KMS-11 (cell line): ENCODE measurements at regions not wholly inside any gene's neighbourhood (a gene's known extent, or its start where the extent isn't known, plus 50 kb on each side); places are given as distances from the start of the nearest gene placed in this dataset.

ENCODE experiments used
- H2AFZ ChIP-seq: fragments of 200-600 bp; sonication (generic); 2 replicates; pipeline ENCODE4 v1.6.1; 2016; ENCODE audit warnings: antibody characterized with exemption, mixed run types, low read depth
- H3K27ac ChIP-seq: fragments of 200-600 bp; sonication (generic); 2 replicates; pipeline ENCODE4 v1.6.1; 2016; ENCODE audit warnings: mild to moderate bottlenecking, mixed run types
- H3K27me3 ChIP-seq: fragments of 200-600 bp; sonication (generic); 2 replicates; pipeline ENCODE4 v1.6.1; 2017; ENCODE audit warnings: mild to moderate bottlenecking, low read depth, mixed run types, moderate library complexity; ENCODE audit not compliant: insufficient read depth
- H3K36me3 ChIP-seq: fragments of 200-600 bp; sonication (generic); 2 replicates; pipeline ENCODE4 v1.6.1; 2017; ENCODE audit warnings: mild to moderate bottlenecking, mixed run types; ENCODE audit not compliant: insufficient read depth
- H3K4me1 ChIP-seq: fragments of 200-600 bp; sonication (generic); 2 replicates; pipeline ENCODE4 v1.6.1; 2016; ENCODE audit warnings: mild to moderate bottlenecking, low read depth, mixed run types; ENCODE audit not compliant: poor library complexity, severe bottlenecking
- H3K4me2 ChIP-seq: fragments of 200-600 bp; sonication (generic); 2 replicates; pipeline ENCODE4 v1.7.0; 2016; ENCODE audit warnings: mild to moderate bottlenecking, mixed run types
- H3K4me3 ChIP-seq: fragments of 200-600 bp; sonication (generic); IDR thresholded peaks from 2 replicates; pipeline ENCODE4 v1.6.1; 2017; ENCODE audit warnings: low read depth, low read length, mixed read lengths; ENCODE audit not compliant: insufficient read depth
- H3K79me2 ChIP-seq: fragments of 200-600 bp; sonication (generic); 2 replicates; pipeline ENCODE4 v1.6.1; 2016; ENCODE audit warnings: low read depth, mixed run types; ENCODE audit not compliant: insufficient read depth
- H3K9ac ChIP-seq: fragments of 200-600 bp; sonication (generic); 2 replicates; pipeline ENCODE4 v1.6.1; 2016; ENCODE audit warnings: mild to moderate bottlenecking, mixed run types
- H4K20me1 ChIP-seq: fragments of 200-600 bp; sonication (generic); 2 replicates; pipeline ENCODE4 v1.6.1; 2016; ENCODE audit warnings: mild to moderate bottlenecking, mixed run types; ENCODE audit not compliant: insufficient read depth
- CTCF ChIP-seq: fragments of 200-600 bp; sonication (generic); conservative IDR thresholded peaks from 2 replicates; pipeline ENCODE4 v1.6.1; 2017; ENCODE audit warnings: low read depth, mild to moderate bottlenecking, antibody characterized with exemption, low read length, moderate library complexity, mixed read lengths

GRCh38 chr2:66344087-66344663 lies 90.8 kb upstream of the MEIS1 start:
- no peak overlapping the region for H3K4me2 ChIP-seq
- H3K27ac ChIP-seq: no peak overlapping the region
- no peak for TF ChIP-seq CTCF
- H4K20me1 ChIP-seq: no peaks in the 10 kb centered on the region
- H3K4me3 ChIP-seq: no peak overlapping the region
- H3K9ac ChIP-seq: no peak overlapping the region
- H2AFZ ChIP-seq: no peak overlapping the region
- H3K79me2 ChIP-seq: no peaks in the 10 kb centered on the region
- H3K4me1 ChIP-seq: no peaks in the 10 kb centered on the region
- no peaks in the 10 kb centered on the region for H3K27me3 ChIP-seq
- H3K36me3 ChIP-seq: no peaks in the 10 kb centered on the region

GRCh38 chr2:66343259-66343658 lies 91.7 kb upstream of the MEIS1 start:
- Histone ChIP-seq H2AFZ (no peak overlapping the region), H3K9ac (no peak overlapping the region), H3K27ac (no peak overlapping the region), H3K36me3 (no peaks in the 10 kb centered on the region), H3K4me3 (no peak overlapping the region), H3K4me2 (no peak overlapping the region), H3K4me1 (no peaks in the 10 kb centered on the region), H3K79me2 (no peaks in the 10 kb centered on the region), H3K27me3 (no peaks in the 10 kb centered on the region), H4K20me1 (no peaks in the 10 kb centered on the region)
- no peak for TF ChIP-seq CTCF

GRCh38 chr2:66340521-66340920 lies 94.4 kb upstream of the MEIS1 start:
- no peak for TF ChIP-seq CTCF
- Histone ChIP-seq H4K20me1 (no peaks in the 10 kb centered on the region), H3K9ac (no peak overlapping the region), H3K4me1 (no peaks in the 10 kb centered on the region), H3K79me2 (no peaks in the 10 kb centered on the region), H3K4me2 (no peak overlapping the region), H3K27me3 (no peaks in the 10 kb centered on the region), H3K4me3 (no peak overlapping the region), H3K27ac (no peak overlapping the region), H3K36me3 (no peaks in the 10 kb centered on the region), H2AFZ (no peak overlapping the region)

- no peak for TF ChIP-seq CTCF
- Histone ChIP-seq H3K27ac (no peak overlapping the region), H3K27me3 (no peaks in the 10 kb centered on the region), H3K4me2 (no peak overlapping the region), H3K4me3 (no peak overlapping the region), H3K36me3 (no peaks in the 10 kb centered on the region), H2AFZ (no peak overlapping the region), H3K79me2 (no peaks in the 10 kb centered on the region), H3K9ac (no peak overlapping the region), H4K20me1 (no peaks in the 10 kb centered on the region), H3K4me1 (no peaks in the 10 kb centered on the region)
These were observed 100.5 kb upstream of the MEIS1 start for GRCh38 chr2:66334237-66335029.
